Heart right ventricle (tissue), 16 donors: ENCODE measurements at regions not wholly inside any gene's neighbourhood (a gene's known extent, or its start where the extent isn't known, plus 50 kb on each side); places are given as distances from the start of the nearest gene placed in this dataset.

ENCODE experiments used
- ATAC-seq, 8 donors: fragments of 200-7000 bp; cut with Tn5 transposase; one replicate each; pipeline ENCODE4 v1.9.1; 2020; ENCODE audit warnings: mild to moderate bottlenecking in 8 of 8, moderate library complexity in 8 of 8, moderate number of reproducible peaks in 1 of 8
- DNase-seq, 2 donors: peaks; one replicate each; pipeline ENCODE4 v3.0.0-alpha.2; 2020
- H3K27ac ChIP-seq, 10 donors: fragments of 200-600 bp; sonication (generic) in 2 of 10; one replicate each; pipeline versions ENCODE4 v1.5.0 to v1.8.0; 2020 to 2022; ENCODE audit warnings: mild to moderate bottlenecking in 3 of 10
- H3K27me3 ChIP-seq, 7 donors: fragments of 200-600 bp; one replicate each; pipeline ENCODE4 v1.8.0; 2021 to 2022; ENCODE audit warnings: mild to moderate bottlenecking in 2 of 7
- H3K36me3 ChIP-seq, 9 donors: fragments of 200-600 bp; sonication (generic) in 1 of 9; one replicate each; pipeline versions ENCODE4 v1.5.0 to v1.8.0; 2020 to 2022; ENCODE audit warnings: mild to moderate bottlenecking in 2 of 9
- H3K4me1 ChIP-seq, 9 donors: fragments of 200-600 bp; sonication (generic) in 1 of 9; one replicate each; pipeline versions ENCODE4 v1.5.0 to v1.8.0; 2020 to 2022; ENCODE audit warnings: mild to moderate bottlenecking in 4 of 9
- H3K4me3 ChIP-seq, 10 donors: fragments of 200-600 bp; sonication (generic) in 2 of 10; one replicate each; pipeline versions ENCODE4 v1.5.0 to v1.8.0; 2020 to 2022; ENCODE audit warnings: mild to moderate bottlenecking in 7 of 10, moderate library complexity in 2 of 10
- H3K9me3 ChIP-seq, 11 donors: fragments of 200-600 bp in 10 of 11; sonication (generic) in 2 of 11; one replicate each; pipeline versions ENCODE4 v1.5.0 to v1.8.0; 2013 to 2022; ENCODE audit warnings: mild to moderate bottlenecking in 2 of 11, control low read depth in 1 of 11, moderate library complexity in 1 of 11
- CTCF ChIP-seq, 9 donors: fragments of 200-600 bp; sonication (generic) in 2 of 9; IDR thresholded peaks; one replicate each; pipeline versions ENCODE4 v1.5.0 to v1.8.0; 2021 to 2022; ENCODE audit warnings: antibody characterized with exemption in 9 of 9, mild to moderate bottlenecking in 5 of 9, moderate library complexity in 1 of 9
- WGBS, 2 donors: extraction: QIAGEN DNeasy Blood & Tissue Kit; methylation state at CpG; one replicate each; pipeline ENCODE4 v1.1.7; 2013; ENCODE audit warnings: inconsistent platforms in 1 of 2; 5-methylcytosine and 5-hydroxymethylcytosine counted together
- intact Hi-C, 10 donors: fragments of 100-400 bp; cut with DNase I; formaldehyde crosslinking; loops; one replicate each; pipeline versions ENCODE4 v1.11.1 to v1.14.2; 2022
- donor health status: Arrhythmogenic right ventricular cardiomyopathy.
- donor health status: ischemic (EF 13 %, LVEDD 7.1; RV severe dilation, severe dysfunction).
- donor health status: healthy with polysubstance abuse.
- donor health status: DM: no; HTN: yes; CAD: no.
- donor health status: DM: no; HTN: no; CAD: no.
- donor health status: ischemic (EF 25% LVEDD 6.9; RV normal size, moderate dysfunction).
- donor health status: ischemic (EF 25% LVEDD 5.7; RV mildly dilated, moderate dysfunction).
- donor health status: healthy.
- donor health status: DM: yes; HTN: yes; CAD: no.
- donor health status: Ischemic cardiomyopathy.
- donor health status: ischemic (EF 35%, LVEDD 5.7; RV mildly dilated, moderate dysfunction).
- donor health status: nonischemic (EF 11% LVEDD 7.7; RV severe dilation, severe dysfunction).
- donor health status: DM: yes; HTN: yes; CAD: no.
- donor health status: PGD.
- donor health status: ischemic (EF 29% LVEDD 5.4; RV normal size, mild dysfunction).
- donor health status: nonischemic (EF 23%, LVEDD 6.1; RV moderate dilation, normal function).

- no peaks in the 10 kb centered on the region for H3K27me3 ChIP-seq
- H3K4me1 ChIP-seq = no peaks in the 10 kb centered on the region
- H3K27ac ChIP-seq = no peak overlapping the region
- intact Hi-C loops = no loop called here
- no peak for TF ChIP-seq CTCF (IDR thresholded peaks at IDR 0.05)
- H3K9me3 ChIP-seq = no peaks in the 10 kb centered on the region
- no peaks in the 10 kb centered on the region for H3K36me3 ChIP-seq
- DNase-seq (no peak), ATAC-seq (no peak)
- no peak overlapping the region for H3K4me3 ChIP-seq
- WGBS, 2 donors = 94 to 96% methylated on average over 3 of the region's 3 CpGs
Measured at GRCh38 chr14:61628016-61628725, 67.1 kb upstream of the HIF1A start.

GRCh38 chr14:61630399-61631044, 64.8 kb upstream of the HIF1A start:
- 74 to 85% methylated on average over 4 of the region's 4 CpGs for WGBS, 2 donors
- Histone ChIP-seq H3K27me3 (no peaks in the 10 kb centered on the region), H3K27ac (no peak overlapping the region), H3K36me3 (no peaks in the 10 kb centered on the region), H3K4me3 (no peak overlapping the region), H3K4me1 (peaks cover 0 to 3% (median 0%) of the 10 kb centered on the region in 9 donors), H3K9me3 (no peaks in the 10 kb centered on the region)
- no peak for DNase-seq
- no peak for TF ChIP-seq CTCF (IDR thresholded peaks at IDR 0.05)
- intact Hi-C loops = no loop called here
- ATAC-seq = no peak

- intact Hi-C loops = no loop called here
- H3K9me3 ChIP-seq = no peaks in the 10 kb centered on the region
- H3K27ac ChIP-seq = no peak overlapping the region
- WGBS, 2 donors = 95 to 96% methylated on average over 6 of the region's 6 CpGs
- H3K36me3 ChIP-seq = no peaks in the 10 kb centered on the region
- no peak for DNase-seq
- H3K4me1 ChIP-seq = peaks cover 0 to 8% (median 0%) of the 10 kb centered on the region in 9 donors
- ATAC-seq = no peak
- H3K4me3 ChIP-seq = no peak overlapping the region
- no peak for TF ChIP-seq CTCF (IDR thresholded peaks at IDR 0.05)
- H3K27me3 ChIP-seq = no peaks in the 10 kb centered on the region
Measured at GRCh38 chr14:61631045-61631687, 64.1 kb upstream of the HIF1A start.

GRCh38 chr14:61632401-61632800, 62.9 kb upstream of the HIF1A start:
- Histone ChIP-seq H3K27me3 (no peaks in the 10 kb centered on the region), H3K4me3 (no peak overlapping the region), H3K4me1 (peaks cover 0 to 14% (median 0%) of the 10 kb centered on the region in 9 donors), H3K36me3 (no peaks in the 10 kb centered on the region), H3K9me3 (no peaks in the 10 kb centered on the region), H3K27ac (no peak overlapping the region)
- no peak for TF ChIP-seq CTCF (IDR thresholded peaks at IDR 0.05)
- WGBS, 2 donors = 62% methylated on average over 3 of the region's 3 CpGs
- DNase-seq (no peak), ATAC-seq (no peak)
- intact Hi-C loops = no loop called here
